Subcutaneous abdominal adipose tissue (tissue), 5 donors: ENCODE measurements at regions not wholly inside any gene's neighbourhood (a gene's known extent, or its start where the extent isn't known, plus 50 kb on each side); places are given as distances from the start of the nearest gene placed in this dataset.
"Not testable (repeated sequence)": the region's sequence is repeated elsewhere in the genome, so short reads cannot be mapped to it uniquely, and the experiment has no call there.

Experiments
- H3K27ac ChIP-seq: one replicate; pipeline ENCODE4 v1.7.0; 2013; ENCODE audit warnings: low read depth, mild to moderate bottlenecking, inconsistent platforms, low read length, moderate library complexity
- H3K27me3 ChIP-seq, 5 donors: one replicate each; pipeline ENCODE4 v1.7.0; 2013; ENCODE audit warnings: low read length in 5 of 5, inconsistent platforms in 1 of 5; ENCODE audit not compliant: control insufficient read depth in 5 of 5, insufficient read depth in 4 of 5
- H3K36me3 ChIP-seq, 5 donors: one replicate each; pipeline ENCODE4 v1.7.0; 2013; ENCODE audit warnings: low read length in 5 of 5; ENCODE audit not compliant: control insufficient read depth in 5 of 5, insufficient read depth in 5 of 5
- H3K4me1 ChIP-seq, 5 donors: one replicate each; pipeline ENCODE4 v1.7.0; 2013; ENCODE audit warnings: low read length in 5 of 5, mild to moderate bottlenecking in 3 of 5, moderate library complexity in 1 of 5; ENCODE audit not compliant: control insufficient read depth in 5 of 5, insufficient read depth in 5 of 5
- H3K4me3 ChIP-seq, 5 donors: one replicate each; pipeline ENCODE4 v1.7.0; 2013; ENCODE audit warnings: low read length in 5 of 5, low read depth in 1 of 5
- H3K9ac ChIP-seq, 5 donors: one replicate each; pipeline ENCODE4 v1.7.0; 2013; ENCODE audit warnings: low read length in 5 of 5, mild to moderate bottlenecking in 4 of 5, moderate library complexity in 3 of 5
- H3K9me3 ChIP-seq, 5 donors: one replicate each; pipeline ENCODE4 v1.7.0; 2013; ENCODE audit warnings: low read length in 5 of 5; ENCODE audit not compliant: control insufficient read depth in 5 of 5
- donor health status: healthy.
- donor health status: healthy.
- donor health status: healthy.
- donor health status: healthy.
- donor health status: healthy.

DNA sequence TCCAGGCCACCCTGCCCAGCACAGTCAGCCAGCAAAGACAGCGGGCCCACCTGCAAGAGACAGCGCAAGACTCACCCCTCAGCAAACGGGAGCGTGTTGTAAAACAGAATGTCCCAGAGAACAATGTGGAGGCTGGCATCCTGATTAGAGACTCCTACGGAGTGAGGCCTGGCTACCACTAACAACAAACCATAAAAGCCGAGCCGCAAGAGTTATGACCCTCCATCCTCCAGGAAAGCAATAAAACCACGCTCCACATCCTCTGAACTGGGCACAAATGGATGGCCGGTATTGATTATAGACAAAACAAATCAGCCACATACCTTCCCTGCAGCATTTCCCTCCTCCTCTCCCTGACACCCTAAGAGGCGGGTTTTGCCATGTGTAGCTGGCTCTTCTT lies 75.8 kb upstream of the LIPC start:
- no peak overlapping the region for H3K4me3 ChIP-seq
- H3K27ac ChIP-seq, result no peak overlapping the region
- H3K9ac ChIP-seq, result no peak overlapping the region
- peaks cover 0 to 3% (median 2%) of the 10 kb centered on the region in 5 donors for H3K4me1 ChIP-seq
- H3K9me3 ChIP-seq, result no peaks in the 10 kb centered on the region
- no peaks in the 10 kb centered on the region for H3K36me3 ChIP-seq
- H3K27me3 ChIP-seq, result peaks cover 0 to 3% (median 0%) of the 10 kb centered on the region in 5 donors

DNA sequence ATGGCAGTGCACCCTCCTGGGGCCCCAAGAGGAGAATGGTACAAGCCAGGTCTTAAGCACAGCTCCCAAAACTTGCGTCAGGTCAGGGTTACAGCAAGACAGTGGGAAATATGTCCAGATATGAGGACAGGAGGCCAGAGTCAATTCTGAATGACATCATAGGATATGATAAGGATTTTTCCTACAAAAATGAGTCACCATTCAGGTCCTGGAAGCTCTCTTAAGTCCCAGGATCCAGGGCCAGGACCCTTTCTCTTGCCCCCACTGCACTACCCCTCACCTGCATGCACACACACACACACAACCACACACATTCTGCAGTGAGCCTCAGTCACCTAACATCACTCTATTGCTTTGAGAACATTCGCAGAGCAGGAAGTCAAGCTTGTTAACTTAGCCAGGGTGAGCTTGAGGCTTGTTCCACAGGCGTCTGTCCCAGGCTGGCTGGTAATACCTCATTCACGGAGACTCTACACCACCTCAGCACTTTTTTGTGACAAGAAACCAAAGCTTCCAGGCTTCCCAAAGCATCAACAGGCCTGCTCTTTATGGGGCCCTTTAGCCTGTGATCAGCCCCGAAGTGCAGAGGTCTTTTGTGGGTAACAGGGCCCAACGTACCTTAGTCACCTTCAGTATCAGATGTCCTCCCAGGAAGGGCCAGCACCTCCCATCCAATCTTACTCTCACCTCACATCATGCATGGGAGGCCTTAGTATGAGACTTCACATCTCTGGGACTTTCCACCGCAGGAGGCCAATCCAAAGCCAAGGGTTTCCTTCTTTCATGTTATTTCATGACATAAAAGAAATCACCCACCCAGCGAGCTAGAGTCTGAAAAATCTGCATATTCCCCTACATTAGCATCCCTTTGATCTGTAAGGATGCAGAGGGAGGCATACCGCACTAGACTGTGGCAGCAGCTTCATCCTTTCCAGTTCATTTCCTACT lies 74.0 kb upstream of the LIPC start:
- no peaks in the 10 kb centered on the region for H3K9me3 ChIP-seq
- H3K4me3 ChIP-seq, result no peak overlapping the region
- peaks cover 0 to 3% (median 0%) of the 10 kb centered on the region in 5 donors for H3K27me3 ChIP-seq
- H3K27ac ChIP-seq, result no peak overlapping the region
- no peak overlapping the region for H3K9ac ChIP-seq
- H3K36me3 ChIP-seq, result no peaks in the 10 kb centered on the region
- peaks cover 2 to 12% (median 9%) of the 10 kb centered on the region in 5 donors for H3K4me1 ChIP-seq

DNA sequence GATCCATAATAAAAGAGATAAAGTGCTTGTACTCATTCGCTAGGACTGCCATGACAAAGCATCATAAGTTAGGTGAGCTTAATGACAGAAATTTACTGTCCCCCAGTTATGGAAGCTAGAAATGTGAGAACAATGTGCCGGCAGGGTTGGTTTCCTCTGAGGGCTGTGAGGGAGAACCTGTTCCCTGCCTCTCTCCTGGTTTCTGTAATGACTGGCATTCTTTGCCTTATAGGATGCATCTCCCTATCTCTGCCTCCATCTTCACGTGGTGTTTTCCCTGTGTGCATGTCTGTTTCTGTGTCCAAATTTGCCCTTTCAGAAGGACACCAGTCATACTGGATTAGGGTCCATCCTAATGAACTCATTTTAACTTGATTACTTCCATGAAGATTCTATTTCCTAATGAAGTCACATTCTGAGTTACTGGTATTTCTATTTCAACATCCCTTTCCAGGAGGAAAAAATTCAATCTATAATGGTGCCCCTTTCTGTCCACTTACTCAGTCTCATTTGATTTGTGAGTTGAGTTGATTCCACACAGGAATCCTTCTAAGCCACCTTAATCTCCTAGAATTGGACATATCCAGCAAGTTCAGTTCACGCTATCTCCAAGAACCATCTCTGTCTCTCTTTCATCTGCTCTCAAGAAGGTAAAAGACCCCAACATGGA lies 71.2 kb upstream of the LIPC start:
- Histone ChIP-seq H3K27ac (no peak overlapping the region), H3K9me3 (no peaks in the 10 kb centered on the region), H3K36me3 (no peaks in the 10 kb centered on the region), H3K27me3 (peaks cover 0 to 3% (median 0%) of the 10 kb centered on the region in 5 donors), H3K9ac (no peak overlapping the region), H3K4me1 (peaks cover 2 to 18% (median 9%) of the 10 kb centered on the region in 5 donors), H3K4me3 (no peak overlapping the region)

- Histone ChIP-seq H3K9me3 (no peaks in the 10 kb centered on the region), H3K27ac (no peak overlapping the region), H3K4me3 (no peak overlapping the region), H3K27me3 (peaks cover 0 to 3% (median 0%) of the 10 kb centered on the region in 5 donors), H3K9ac (no peak overlapping the region), H3K4me1 (peaks cover 2 to 18% (median 9%) of the 10 kb centered on the region in 5 donors), H3K36me3 (no peaks in the 10 kb centered on the region)
Measured at GRCh38 chr15:58361273-58361759, 70.5 kb upstream of the LIPC start.

GRCh38 chr15:58362262-58362922 lies 69.4 kb upstream of the LIPC start:
- peaks cover 0 to 2% (median 0%) of the 10 kb centered on the region in 5 donors for H3K27me3 ChIP-seq
- peaks cover 2 to 18% (median 9%) of the 10 kb centered on the region in 5 donors for H3K4me1 ChIP-seq
- H3K9ac ChIP-seq, result no peak overlapping the region
- no peaks in the 10 kb centered on the region for H3K36me3 ChIP-seq
- H3K4me3 ChIP-seq, result no peak overlapping the region
- H3K27ac ChIP-seq, result no peak overlapping the region
- H3K9me3 ChIP-seq, result no peaks in the 10 kb centered on the region

DNA sequence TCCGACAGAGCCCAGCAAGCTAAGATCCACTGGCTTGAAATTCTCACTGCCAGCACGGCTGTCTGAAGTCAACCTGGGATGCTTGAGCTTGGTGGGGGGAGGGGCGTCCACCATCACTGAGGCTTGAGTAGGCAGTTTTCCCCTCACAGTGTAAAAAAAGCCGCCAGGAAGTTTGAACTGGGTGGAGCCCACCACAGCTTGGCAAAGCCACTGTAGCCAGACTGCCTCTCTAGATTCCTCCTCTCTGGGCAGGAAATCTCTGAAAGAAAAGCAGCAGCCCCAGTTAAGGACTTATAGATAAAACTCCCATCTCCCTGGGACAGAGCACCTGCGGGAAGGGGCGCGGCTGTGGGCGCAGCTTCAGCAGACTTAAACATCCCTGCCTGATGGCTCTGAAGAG lies 68.7 kb upstream of the LIPC start:
- not testable (repeated sequence) for H3K36me3 ChIP-seq, H3K9ac ChIP-seq, H3K27ac ChIP-seq, H3K4me3 ChIP-seq, H3K27me3 ChIP-seq, H3K9me3 ChIP-seq
- H3K4me1 ChIP-seq, result peaks cover 2 to 18% (median 9%) of the 10 kb centered on the region in 5 donors

DNA sequence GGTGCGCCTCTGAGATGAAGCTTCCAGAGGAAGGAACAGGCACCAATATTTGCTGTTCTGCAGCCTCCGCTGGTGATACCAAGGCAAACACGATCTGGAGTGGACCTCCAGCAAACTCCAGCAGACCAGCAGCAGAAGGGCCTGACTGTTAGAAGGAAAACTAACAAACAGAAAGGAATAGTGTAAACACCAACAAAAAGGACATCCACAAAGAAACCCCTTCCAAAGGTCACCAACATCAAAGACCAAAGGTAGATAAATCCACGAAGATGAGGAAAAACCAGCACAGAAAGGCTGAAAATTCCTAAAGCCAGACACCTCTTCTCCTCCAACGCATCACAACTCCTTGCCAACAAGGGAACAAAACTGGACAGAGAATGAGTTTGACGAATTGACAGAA lies 68.1 kb upstream of the LIPC start:
- not testable (repeated sequence) for H3K27me3 ChIP-seq, H3K9me3 ChIP-seq, H3K27ac ChIP-seq, H3K9ac ChIP-seq, H3K36me3 ChIP-seq, H3K4me3 ChIP-seq
- H3K4me1 ChIP-seq, result peaks cover 2 to 18% (median 9%) of the 10 kb centered on the region in 5 donors

DNA sequence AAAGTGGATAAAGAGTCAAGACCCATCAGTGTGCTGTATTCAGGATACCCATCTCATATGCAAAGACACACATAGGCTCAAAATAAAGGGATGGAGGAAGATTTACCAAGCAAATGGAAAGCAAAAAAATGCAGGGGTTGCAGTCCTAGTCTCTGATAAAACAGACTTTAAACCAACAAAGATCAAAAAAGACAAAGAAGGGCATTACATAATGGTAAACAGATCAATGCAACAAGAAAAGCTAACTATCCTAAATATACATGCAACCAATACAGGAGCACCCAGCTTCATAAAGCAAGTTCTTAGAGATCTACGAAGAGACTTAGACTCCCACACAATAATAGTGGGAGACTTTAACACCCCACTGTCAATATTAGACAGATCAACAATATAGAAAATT lies 66.7 kb upstream of the LIPC start:
- not testable (repeated sequence) for H3K27me3 ChIP-seq, H3K4me3 ChIP-seq, H3K9me3 ChIP-seq, H3K9ac ChIP-seq, H3K36me3 ChIP-seq, H3K27ac ChIP-seq
- peaks cover 2 to 18% (median 9%) of the 10 kb centered on the region in 5 donors for H3K4me1 ChIP-seq

GRCh38 chr15:58369261-58369701 lies 62.5 kb upstream of the LIPC start:
- Histone ChIP-seq H3K27ac (no peak overlapping the region), H3K9ac (no peak overlapping the region), H3K4me1 (no peaks in the 10 kb centered on the region), H3K9me3 (peaks cover 0 to 3% (median 2%) of the 10 kb centered on the region in 5 donors), H3K27me3 (no peaks in the 10 kb centered on the region), H3K4me3 (no peak overlapping the region), H3K36me3 (no peaks in the 10 kb centered on the region)
